BJ (cell line): ENCODE measurements at regions not wholly inside any gene's neighbourhood (a gene's known extent, or its start where the extent isn't known, plus 50 kb on each side); places are given as distances from the start of the nearest gene placed in this dataset.

Source experiments
- CTCF ChIA-PET: fragments of 350-600 bp; formaldehyde crosslinking; extraction: SDS; loops from one replicate; lab custom pipeline; 2021; ENCODE audit warnings: antibody characterized with exemption, inconsistent platforms; lab: Yijun Ruan, JAX
- POLR2A ChIA-PET: fragments of 300-600 bp; sonication (Branson Sonifier 250); formaldehyde crosslinking; extraction: SDS; loops from one replicate; lab custom pipeline; 2021; ENCODE audit warnings: antibody characterized with exemption; lab: Charles Lee
- DNase-seq: peaks from one replicate; pipeline ENCODE4 v3.0.0-alpha.2; 2011; ENCODE audit warnings: low read depth
- H3K27me3 ChIP-seq: 2 replicates; pipeline ENCODE4 v1.6.0; 2011; ENCODE audit warnings: low read length; ENCODE audit not compliant: control insufficient read depth, insufficient read depth
- H3K36me3 ChIP-seq: 2 replicates; pipeline ENCODE4 v1.5.1; 2011; ENCODE audit warnings: low read length; ENCODE audit not compliant: control insufficient read depth, insufficient read depth
- H3K4me3 ChIP-seq: 2 replicates; pipeline ENCODE4 v1.5.1; 2011; ENCODE audit warnings: low read depth, mild to moderate bottlenecking, control low read depth, low read length
- TF ChIP-seq, protein P1 (sequence below): IDR thresholded peaks from 2 replicates; pipeline ENCODE4 v1.5.1; 2011; ENCODE audit warnings: low read depth, mild to moderate bottlenecking, control low read depth, inconsistent platforms, low read length, moderate library complexity; ENCODE audit not compliant: insufficient read depth

DNA sequence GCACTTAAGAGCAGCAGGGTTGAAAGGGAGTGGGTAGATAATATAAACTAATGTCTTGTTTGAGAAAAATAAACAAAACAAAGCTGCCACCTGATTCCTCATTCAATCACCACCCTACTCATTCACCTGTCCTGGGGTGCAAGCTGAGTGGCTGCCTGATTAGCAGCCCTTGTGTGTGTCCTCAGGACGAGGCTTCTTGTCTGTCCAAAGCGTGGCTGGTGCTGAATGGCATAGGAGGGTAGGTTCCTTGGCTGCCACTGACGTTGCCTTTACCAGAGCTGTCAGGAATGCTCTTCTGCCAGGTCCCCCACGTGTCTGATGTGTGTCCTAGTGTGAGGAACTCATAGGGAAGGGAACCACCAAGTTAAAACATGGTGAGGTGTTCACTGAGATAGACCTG lies 146.6 kb upstream of the SLC24A2 start:
- no peak for DNase-seq
- TF ChIP-seq, protein P1, sequence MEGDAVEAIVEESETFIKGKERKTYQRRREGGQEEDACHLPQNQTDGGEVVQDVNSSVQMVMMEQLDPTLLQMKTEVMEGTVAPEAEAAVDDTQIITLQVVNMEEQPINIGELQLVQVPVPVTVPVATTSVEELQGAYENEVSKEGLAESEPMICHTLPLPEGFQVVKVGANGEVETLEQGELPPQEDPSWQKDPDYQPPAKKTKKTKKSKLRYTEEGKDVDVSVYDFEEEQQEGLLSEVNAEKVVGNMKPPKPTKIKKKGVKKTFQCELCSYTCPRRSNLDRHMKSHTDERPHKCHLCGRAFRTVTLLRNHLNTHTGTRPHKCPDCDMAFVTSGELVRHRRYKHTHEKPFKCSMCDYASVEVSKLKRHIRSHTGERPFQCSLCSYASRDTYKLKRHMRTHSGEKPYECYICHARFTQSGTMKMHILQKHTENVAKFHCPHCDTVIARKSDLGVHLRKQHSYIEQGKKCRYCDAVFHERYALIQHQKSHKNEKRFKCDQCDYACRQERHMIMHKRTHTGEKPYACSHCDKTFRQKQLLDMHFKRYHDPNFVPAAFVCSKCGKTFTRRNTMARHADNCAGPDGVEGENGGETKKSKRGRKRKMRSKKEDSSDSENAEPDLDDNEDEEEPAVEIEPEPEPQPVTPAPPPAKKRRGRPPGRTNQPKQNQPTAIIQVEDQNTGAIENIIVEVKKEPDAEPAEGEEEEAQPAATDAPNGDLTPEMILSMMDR, result no peak
- POLR2A ChIA-PET, result no interaction called here
- CTCF ChIA-PET, result interaction anchor here (1.2 kb wide), 2 partner anchors 10 to 1006 kb away, joined by 4 read pairs; no protein-coding TSS in a partner anchor
- Histone ChIP-seq H3K36me3 (no peaks in the 10 kb centered on the region), H3K4me3 (no peak overlapping the region), H3K27me3 (no peaks in the 10 kb centered on the region)

DNA sequence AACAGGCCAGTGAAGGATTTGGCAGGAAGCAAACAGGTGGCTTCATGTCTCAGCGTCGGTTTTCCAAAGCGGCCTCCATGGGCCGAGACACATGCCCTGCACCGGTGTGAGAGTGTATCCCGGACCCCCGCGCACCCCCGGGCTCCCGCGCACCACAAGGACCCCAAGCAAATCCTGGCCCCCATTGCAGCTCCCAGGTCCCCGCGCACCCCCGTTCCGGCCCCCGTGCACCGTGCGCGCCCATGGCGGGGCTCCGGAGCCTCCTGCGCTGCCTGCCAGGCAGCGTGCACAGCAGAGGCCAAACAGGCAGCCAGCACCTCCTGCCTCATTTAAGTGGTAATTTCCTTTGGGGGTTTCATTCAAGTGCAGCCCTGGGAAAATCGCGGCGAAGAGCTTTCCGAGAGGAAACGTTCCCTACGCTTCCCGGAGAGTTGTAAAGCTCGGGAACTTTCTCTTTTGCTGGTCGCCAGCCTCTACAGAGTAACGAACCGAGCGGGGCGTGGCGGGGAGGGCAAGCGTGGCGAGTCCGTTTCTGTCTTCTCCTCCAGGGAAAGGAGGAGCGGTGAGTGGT lies 145.5 kb upstream of the SLC24A2 start:
- DNase-seq, result no peak
- ChIA-PET CTCF (interaction anchor here (0.7 to 1.2 kb wide), 2 partner anchors 10 to 1007 kb away, joined by 3 to 4 read pairs; no protein-coding TSS in a partner anchor), POLR2A (no interaction called here)

DNA sequence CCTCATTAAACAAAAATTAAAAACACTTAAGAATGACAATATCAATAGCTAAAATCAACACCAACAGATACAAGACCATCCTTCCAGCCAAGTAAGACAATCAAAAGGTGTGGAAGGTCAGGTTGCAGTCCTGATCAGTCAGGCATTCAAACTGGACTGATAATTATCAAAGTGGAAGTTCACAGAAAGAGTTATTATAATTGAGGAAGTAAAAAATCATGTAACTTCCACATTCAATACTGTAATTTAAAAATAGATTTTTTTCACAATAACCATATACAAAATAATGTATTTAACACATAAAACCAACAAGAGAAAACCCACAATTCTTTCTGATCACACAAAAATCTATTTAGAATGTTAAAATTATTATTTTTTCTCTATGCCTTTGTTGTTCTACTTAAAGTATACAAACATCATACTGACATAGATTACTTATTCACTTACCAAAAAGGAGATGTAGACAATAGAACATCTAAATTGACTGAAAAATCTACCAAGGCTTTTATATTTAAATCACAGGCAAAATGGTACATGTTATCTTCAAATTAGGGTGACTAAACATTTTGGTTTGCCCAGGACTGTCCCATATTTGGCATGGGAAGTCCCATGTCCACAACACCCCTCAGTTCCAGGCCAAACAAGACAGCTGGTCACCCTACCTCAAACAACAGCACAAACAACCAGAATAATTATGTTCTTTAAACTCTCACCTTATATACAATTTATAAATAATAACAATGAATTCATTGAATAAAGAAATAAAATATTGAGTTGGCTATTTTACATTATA lies 142.5 kb upstream of the SLC24A2 start:
- Histone ChIP-seq H3K27me3 (peaks cover 4% of the 10 kb centered on the region), H3K36me3 (no peaks in the 10 kb centered on the region), H3K4me3 (no peak overlapping the region)
- POLR2A ChIA-PET, result no interaction called here
- TF ChIP-seq, protein P1, result no peak
- DNase-seq, result no peak
- CTCF ChIA-PET, result interaction anchor here (1.8 kb wide), 1 partner anchor 1180 kb away, joined by 5 read pairs; no protein-coding TSS in a partner anchor

More for the DNA sequence above, 145.5 kb upstream of the SLC24A2 start:
- TF ChIP-seq, protein P1, result 0 out of 2 replicates have a peak, but pooled peaks have one; percentile 5
- Histone ChIP-seq H3K4me3 (peak overlapping the region; percentile 43), H3K36me3 (no peaks in the 10 kb centered on the region), H3K27me3 (no peaks in the 10 kb centered on the region)

DNA sequence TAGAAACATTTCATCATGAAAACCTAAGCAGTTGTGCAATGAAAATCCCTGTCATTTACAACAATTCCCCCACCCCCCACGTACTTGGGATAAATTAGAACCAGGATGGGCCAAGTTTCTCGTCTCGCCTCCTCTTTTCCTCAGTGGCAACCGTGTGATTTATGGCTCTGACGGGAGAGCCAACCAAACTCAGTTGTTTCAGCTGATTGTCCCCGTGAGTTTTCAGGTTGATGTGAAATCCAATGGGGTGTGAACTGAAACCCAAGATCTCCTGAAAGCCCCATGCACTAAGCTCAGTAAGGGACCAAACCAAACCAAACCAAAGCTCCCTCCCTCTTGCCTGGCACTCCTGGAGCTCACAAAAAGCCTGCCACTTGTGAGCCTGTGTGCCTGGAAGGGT lies 138.7 kb upstream of the SLC24A2 start:
- no peak for DNase-seq
- CTCF ChIA-PET, result interaction anchor here (0.6 to 2.5 kb wide), 6 partner anchors 9 to 1192 kb away, joined by 3 to 10 read pairs (median 5); partner anchors contain the start of gene MLLT3
- POLR2A ChIA-PET, result no interaction called here
- TF ChIP-seq, protein P1, result no peak
- Histone ChIP-seq H3K36me3 (no peaks in the 10 kb centered on the region), H3K27me3 (peaks cover 6% of the 10 kb centered on the region), H3K4me3 (no peak overlapping the region)

DNA sequence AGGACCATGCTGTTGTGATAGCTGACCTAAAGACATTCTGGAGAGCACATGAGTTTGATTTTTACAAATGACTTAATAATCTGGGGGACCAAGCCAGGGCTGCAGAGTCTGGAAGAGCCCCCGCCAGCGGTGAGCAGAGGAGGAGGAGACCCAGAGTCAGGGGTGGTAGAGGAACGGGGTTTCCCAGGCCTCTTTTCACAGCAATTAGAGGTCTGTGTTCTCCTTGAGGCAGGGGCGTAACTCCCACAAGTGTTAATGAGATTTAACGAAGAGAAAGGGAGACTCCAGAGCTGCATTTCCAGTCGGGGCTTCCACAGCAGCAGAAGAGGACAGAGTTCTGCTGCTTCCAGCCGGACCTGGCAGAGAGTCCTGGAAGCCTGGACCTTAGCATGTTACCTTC lies 137.9 kb upstream of the SLC24A2 start:
- peaks cover 6% of the 10 kb centered on the region for H3K27me3 ChIP-seq
- H3K36me3 ChIP-seq, result no peaks in the 10 kb centered on the region
- TF ChIP-seq, protein P1, result no peak
- DNase-seq, result no peak
- ChIA-PET CTCF (interaction anchor here (0.7 to 2.5 kb wide), 8 partner anchors 10 to 1193 kb away, joined by 3 to 10 read pairs (median 3); partner anchors contain the start of gene MLLT3), POLR2A (no interaction called here)
- H3K4me3 ChIP-seq, result no peak overlapping the region
